Breast epithelium (tissue), 3 donors: ENCODE measurements at regions not wholly inside any gene's neighbourhood (a gene's known extent, or its start where the extent isn't known, plus 50 kb on each side); places are given as distances from the start of the nearest gene placed in this dataset.

ENCODE experiments used
- POLR2A ChIP-seq: fragments of 450-650 bp; IDR thresholded peaks from one replicate; pipeline ENCODE4 v1.6.1; 2016; ENCODE audit warnings: antibody characterized with exemption, mild to moderate bottlenecking, moderate library complexity
- POLR2AphosphoS5 ChIP-seq, 3 donors: sonication (generic); formaldehyde crosslinking; IDR thresholded peaks; one replicate each; pipeline ENCODE4 v1.6.1; 2017; ENCODE audit warnings: antibody characterized with exemption in 3 of 3
- TF ChIP-seq, protein P1 (sequence below), 3 donors: fragments of 450-650 bp; IDR thresholded peaks; one replicate each; pipeline ENCODE4 v1.5.1; 2016 to 2017; ENCODE audit warnings: antibody characterized with exemption in 3 of 3, mild to moderate bottlenecking in 3 of 3, moderate library complexity in 3 of 3

DNA sequence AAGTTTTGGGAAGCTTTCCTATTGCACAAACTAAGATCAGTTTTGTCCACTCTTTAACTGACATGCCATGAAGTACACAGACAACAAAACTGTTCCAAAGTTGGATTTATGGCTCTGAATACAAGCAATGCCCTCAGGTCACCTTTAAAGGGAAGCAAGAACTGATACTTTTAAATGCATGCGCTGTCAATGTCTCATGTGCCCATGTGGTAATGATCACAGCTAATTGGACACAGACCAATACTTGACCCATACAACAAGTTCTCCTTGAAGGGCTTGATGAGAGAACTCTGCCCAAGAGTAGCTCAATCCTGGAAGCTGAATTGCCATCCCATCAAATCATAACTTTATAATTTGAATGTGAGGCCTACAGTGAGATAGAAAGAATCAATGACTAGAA, 624.9 kb downstream of the ETS1 start:
- TF ChIP-seq POLR2A (no peak), POLR2AphosphoS5 (IDR thresholded peaks at IDR 0.05) (no peak)
- TF ChIP-seq, protein P1, sequence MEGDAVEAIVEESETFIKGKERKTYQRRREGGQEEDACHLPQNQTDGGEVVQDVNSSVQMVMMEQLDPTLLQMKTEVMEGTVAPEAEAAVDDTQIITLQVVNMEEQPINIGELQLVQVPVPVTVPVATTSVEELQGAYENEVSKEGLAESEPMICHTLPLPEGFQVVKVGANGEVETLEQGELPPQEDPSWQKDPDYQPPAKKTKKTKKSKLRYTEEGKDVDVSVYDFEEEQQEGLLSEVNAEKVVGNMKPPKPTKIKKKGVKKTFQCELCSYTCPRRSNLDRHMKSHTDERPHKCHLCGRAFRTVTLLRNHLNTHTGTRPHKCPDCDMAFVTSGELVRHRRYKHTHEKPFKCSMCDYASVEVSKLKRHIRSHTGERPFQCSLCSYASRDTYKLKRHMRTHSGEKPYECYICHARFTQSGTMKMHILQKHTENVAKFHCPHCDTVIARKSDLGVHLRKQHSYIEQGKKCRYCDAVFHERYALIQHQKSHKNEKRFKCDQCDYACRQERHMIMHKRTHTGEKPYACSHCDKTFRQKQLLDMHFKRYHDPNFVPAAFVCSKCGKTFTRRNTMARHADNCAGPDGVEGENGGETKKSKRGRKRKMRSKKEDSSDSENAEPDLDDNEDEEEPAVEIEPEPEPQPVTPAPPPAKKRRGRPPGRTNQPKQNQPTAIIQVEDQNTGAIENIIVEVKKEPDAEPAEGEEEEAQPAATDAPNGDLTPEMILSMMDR (IDR thresholded peaks at IDR 0.05): no peak
